ENCODE measurements at regions not wholly inside any gene's neighbourhood (a gene's known extent, or its start where the extent isn't known, plus 50 kb on each side); places are given as distances from the start of the nearest gene placed in this dataset.

- Mint-ChIP-seq H3K9me3 (no peaks in the 10 kb centered on the region), H3K4me3 (peak overlapping the region; percentile 1 to 74 (median 66)), H3K36me3 (peaks cover 0 to 5% (median 2%) of the 10 kb centered on the region in 3 donors), H3K27me3 (peaks cover 0 to 1% of the 10 kb centered on the region in 2 donors), H3K27ac (peak overlapping the region in 6 of 8 donors; percentile 16 to 85 (median 36)), H3K4me1 (peaks cover 21 to 36% (median 30%) of the 10 kb centered on the region in 3 donors)
- no peak overlapping the region for H3K4me3 ChIP-seq (ENCODE audit: low read length)
- no peaks in the 10 kb centered on the region for H3K36me3 ChIP-seq (ENCODE audit: insufficient read depth, low read length)
- POLR2A ChIA-PET = no interaction called here
- CTCF ChIA-PET = interaction anchor here (1.4 to 1.6 kb wide), 2 partner anchors 12 to 13 kb away, joined by 5 to 6 read pairs; no protein-coding TSS in a partner anchor
- no peak overlapping the region for H3K27ac ChIP-seq (ENCODE audit: low read depth, low read length)
- H3K9me3 ChIP-seq (ENCODE audit: low read length) = no peaks in the 10 kb centered on the region
- peaks cover 21% of the 10 kb centered on the region for H3K4me1 ChIP-seq (ENCODE audit: insufficient read depth, low read length)
- H3K27me3 ChIP-seq (ENCODE audit: insufficient read depth, low read length, poor library complexity, severe bottlenecking) = no peaks in the 10 kb centered on the region
- DNase-seq = peak in 1 of 5 donors; percentile 31
These were observed 185.6 kb downstream of the DMAC1 start for GRCh38 chr9:7613931-7614330.

GRCh38 chr9:7608261-7608660 is 191.3 kb downstream of the DMAC1 start:
- Mint-ChIP-seq H3K27me3 (peaks cover 0 to 3% of the 10 kb centered on the region in 2 donors), H3K4me1 (peaks cover under 1 to 5% (median 5%) of the 10 kb centered on the region in 3 donors), H3K27ac (no peak overlapping the region), H3K4me3 (no peak overlapping the region), H3K36me3 (no peaks in the 10 kb centered on the region), H3K9me3 (no peaks in the 10 kb centered on the region)
- no peaks in the 10 kb centered on the region for H3K9me3 ChIP-seq (ENCODE audit: low read length)
- no peak overlapping the region for H3K27ac ChIP-seq (ENCODE audit: low read depth, low read length)
- H3K4me3 ChIP-seq (ENCODE audit: low read length) = no peak overlapping the region
- CTCF ChIA-PET = no interaction called here
- peaks cover 2% of the 10 kb centered on the region for H3K4me1 ChIP-seq (ENCODE audit: insufficient read depth, low read length)
- no peak for DNase-seq
- no peaks in the 10 kb centered on the region for H3K36me3 ChIP-seq (ENCODE audit: insufficient read depth, low read length)
- H3K27me3 ChIP-seq (ENCODE audit: insufficient read depth, low read length, poor library complexity, severe bottlenecking) = no peaks in the 10 kb centered on the region
- POLR2A ChIA-PET = no interaction called here

- CTCF ChIA-PET = no interaction called here
- no peaks in the 10 kb centered on the region for H3K27me3 ChIP-seq (ENCODE audit: insufficient read depth, low read length, poor library complexity, severe bottlenecking)
- no peak for DNase-seq
- no peaks in the 10 kb centered on the region for H3K4me1 ChIP-seq (ENCODE audit: insufficient read depth, low read length)
- no peaks in the 10 kb centered on the region for H3K4me1 Mint-ChIP-seq
- no peak overlapping the region for H3K27ac Mint-ChIP-seq
- H3K36me3 Mint-ChIP-seq = no peaks in the 10 kb centered on the region
- no peaks in the 10 kb centered on the region for H3K36me3 ChIP-seq (ENCODE audit: insufficient read depth, low read length)
- H3K27me3 Mint-ChIP-seq = peaks cover 0 to 3% of the 10 kb centered on the region in 2 donors
- no peaks in the 10 kb centered on the region for H3K9me3 Mint-ChIP-seq
- no peak overlapping the region for H3K4me3 Mint-ChIP-seq
- no peak overlapping the region for H3K27ac ChIP-seq (ENCODE audit: low read depth, low read length)
- no peak overlapping the region for H3K4me3 ChIP-seq (ENCODE audit: low read length)
- H3K9me3 ChIP-seq (ENCODE audit: low read length) = no peaks in the 10 kb centered on the region
- POLR2A ChIA-PET = no interaction called here
These were observed 192.2 kb downstream of the DMAC1 start for GRCh38 chr9:7607421-7607820.

- no peaks in the 10 kb centered on the region for H3K27me3 ChIP-seq (ENCODE audit: insufficient read depth, low read length, poor library complexity, severe bottlenecking)
- no peaks in the 10 kb centered on the region for H3K9me3 ChIP-seq (ENCODE audit: low read length)
- Mint-ChIP-seq H3K4me1 (no peaks in the 10 kb centered on the region), H3K27me3 (peaks cover 0 to 3% of the 10 kb centered on the region in 2 donors), H3K4me3 (no peak overlapping the region), H3K9me3 (no peaks in the 10 kb centered on the region), H3K27ac (no peak overlapping the region), H3K36me3 (no peaks in the 10 kb centered on the region)
- no peak overlapping the region for H3K27ac ChIP-seq (ENCODE audit: low read depth, low read length)
- H3K36me3 ChIP-seq (ENCODE audit: insufficient read depth, low read length) = no peaks in the 10 kb centered on the region
- ChIA-PET CTCF (no interaction called here), POLR2A (no interaction called here)
- no peak for DNase-seq
- H3K4me3 ChIP-seq (ENCODE audit: low read length) = no peak overlapping the region
- H3K4me1 ChIP-seq (ENCODE audit: insufficient read depth, low read length) = no peaks in the 10 kb centered on the region
These were observed 193.0 kb downstream of the DMAC1 start for GRCh38 chr9:7606591-7606990.

- no peaks in the 10 kb centered on the region for H3K9me3 ChIP-seq (ENCODE audit: low read length)
- CTCF ChIA-PET = interaction anchor here (1.3 to 1.5 kb wide), 2 partner anchors 10 to 12 kb away, joined by 3 to 5 read pairs; no protein-coding TSS in a partner anchor
- Mint-ChIP-seq H3K36me3 (peaks cover 0 to 5% (median 0%) of the 10 kb centered on the region in 3 donors), H3K4me1 (no peaks in the 10 kb centered on the region), H3K27me3 (peaks cover 0 to 5% of the 10 kb centered on the region in 2 donors), H3K9me3 (peaks cover 0 to 3% (median 0%) of the 10 kb centered on the region in 5 donors), H3K4me3 (no peak overlapping the region), H3K27ac (no peak overlapping the region)
- no peak overlapping the region for H3K4me3 ChIP-seq (ENCODE audit: low read length)
- no peaks in the 10 kb centered on the region for H3K27me3 ChIP-seq (ENCODE audit: insufficient read depth, low read length, poor library complexity, severe bottlenecking)
- no peaks in the 10 kb centered on the region for H3K4me1 ChIP-seq (ENCODE audit: insufficient read depth, low read length)
- no peaks in the 10 kb centered on the region for H3K36me3 ChIP-seq (ENCODE audit: insufficient read depth, low read length)
- no peak overlapping the region for H3K27ac ChIP-seq (ENCODE audit: low read depth, low read length)
- DNase-seq = no peak
- POLR2A ChIA-PET = no interaction called here
These were observed 197.8 kb downstream of the DMAC1 start for GRCh38 chr9:7601739-7602138.

- DNase-seq = no peak
- Histone ChIP-seq H3K27ac (ENCODE audit: low read depth, low read length) (no peak overlapping the region), H3K9me3 (ENCODE audit: low read length) (no peaks in the 10 kb centered on the region), H3K36me3 (ENCODE audit: insufficient read depth, low read length) (no peaks in the 10 kb centered on the region), H3K4me1 (ENCODE audit: insufficient read depth, low read length) (no peaks in the 10 kb centered on the region), H3K27me3 (ENCODE audit: insufficient read depth, low read length, poor library complexity, severe bottlenecking) (no peaks in the 10 kb centered on the region), H3K4me3 (ENCODE audit: low read length) (no peak overlapping the region)
- CTCF ChIA-PET = no interaction called here
- peaks cover 0 to 30% (median 18%) of the 10 kb centered on the region in 5 donors for H3K9me3 Mint-ChIP-seq
- H3K4me1 Mint-ChIP-seq = no peaks in the 10 kb centered on the region
- no peak overlapping the region for H3K4me3 Mint-ChIP-seq
- POLR2A ChIA-PET = no interaction called here
- H3K27ac Mint-ChIP-seq = no peak overlapping the region
- peaks cover 0 to 29% (median 3%) of the 10 kb centered on the region in 3 donors for H3K36me3 Mint-ChIP-seq
- peaks cover 4 to 14% of the 10 kb centered on the region in 2 donors for H3K27me3 Mint-ChIP-seq
These were observed 201.9 kb downstream of the DMAC1 start for GRCh38 chr9:7597716-7598115.

- Histone ChIP-seq H3K4me1 (ENCODE audit: insufficient read depth, low read length) (no peaks in the 10 kb centered on the region), H3K36me3 (ENCODE audit: insufficient read depth, low read length) (no peaks in the 10 kb centered on the region), H3K9me3 (ENCODE audit: low read length) (no peaks in the 10 kb centered on the region), H3K27me3 (ENCODE audit: insufficient read depth, low read length, poor library complexity, severe bottlenecking) (no peaks in the 10 kb centered on the region), H3K27ac (ENCODE audit: low read depth, low read length) (no peak overlapping the region), H3K4me3 (ENCODE audit: low read length) (no peak overlapping the region)
- DNase-seq = no peak
- H3K36me3 Mint-ChIP-seq = peaks cover 0 to 24% (median 3%) of the 10 kb centered on the region in 3 donors
- H3K27ac Mint-ChIP-seq = peak overlapping the region in 1 of 8 donors; percentile 13
- peaks cover 4 to 20% of the 10 kb centered on the region in 2 donors for H3K27me3 Mint-ChIP-seq
- H3K9me3 Mint-ChIP-seq = peaks cover 0 to 30% (median 18%) of the 10 kb centered on the region in 5 donors
- no peaks in the 10 kb centered on the region for H3K4me1 Mint-ChIP-seq
- ChIA-PET CTCF (interaction anchor here (0.8 kb wide), 1 partner anchor 9 kb away, joined by 3 read pairs; no protein-coding TSS in a partner anchor), POLR2A (no interaction called here)
- no peak overlapping the region for H3K4me3 Mint-ChIP-seq
These were observed 207.0 kb downstream of the DMAC1 start for GRCh38 chr9:7592321-7593316.

- Mint-ChIP-seq H3K27ac (no peak overlapping the region), H3K9me3 (peaks cover 0 to 29% (median 18%) of the 10 kb centered on the region in 5 donors), H3K4me1 (no peaks in the 10 kb centered on the region), H3K27me3 (peaks cover 2 to 20% of the 10 kb centered on the region in 2 donors), H3K4me3 (no peak overlapping the region), H3K36me3 (peaks cover 0 to 24% (median 3%) of the 10 kb centered on the region in 3 donors)
- DNase-seq = no peak
- Histone ChIP-seq H3K36me3 (ENCODE audit: insufficient read depth, low read length) (no peaks in the 10 kb centered on the region), H3K4me1 (ENCODE audit: insufficient read depth, low read length) (no peaks in the 10 kb centered on the region), H3K4me3 (ENCODE audit: low read length) (no peak overlapping the region), H3K9me3 (ENCODE audit: low read length) (no peaks in the 10 kb centered on the region), H3K27me3 (ENCODE audit: insufficient read depth, low read length, poor library complexity, severe bottlenecking) (no peaks in the 10 kb centered on the region), H3K27ac (ENCODE audit: low read depth, low read length) (no peak overlapping the region)
- ChIA-PET CTCF (interaction anchor here (0.8 kb wide), 1 partner anchor 10 kb away, joined by 3 read pairs; no protein-coding TSS in a partner anchor), POLR2A (no interaction called here)
These were observed 208.1 kb downstream of the DMAC1 start for GRCh38 chr9:7591501-7591900.

Data from CD8-positive, alpha-beta memory T cell (primary cell).